HG03432 (cell line): ENCODE measurements at regions not wholly inside any gene's neighbourhood (a gene's known extent, or its start where the extent isn't known, plus 50 kb on each side); places are given as distances from the start of the nearest gene placed in this dataset.
A peak's percentile ranks its signal among the peaks of the same experiment; 100 is the strongest.

Source experiments
- ATAC-seq: cut with Tn5 transposase; IDR thresholded peaks from one replicate; pipeline ENCODE4 v1.9.1; 2021; ENCODE audit warnings: mild to moderate bottlenecking, moderate library complexity; ENCODE audit not compliant: unreplicated experiment

DNA sequence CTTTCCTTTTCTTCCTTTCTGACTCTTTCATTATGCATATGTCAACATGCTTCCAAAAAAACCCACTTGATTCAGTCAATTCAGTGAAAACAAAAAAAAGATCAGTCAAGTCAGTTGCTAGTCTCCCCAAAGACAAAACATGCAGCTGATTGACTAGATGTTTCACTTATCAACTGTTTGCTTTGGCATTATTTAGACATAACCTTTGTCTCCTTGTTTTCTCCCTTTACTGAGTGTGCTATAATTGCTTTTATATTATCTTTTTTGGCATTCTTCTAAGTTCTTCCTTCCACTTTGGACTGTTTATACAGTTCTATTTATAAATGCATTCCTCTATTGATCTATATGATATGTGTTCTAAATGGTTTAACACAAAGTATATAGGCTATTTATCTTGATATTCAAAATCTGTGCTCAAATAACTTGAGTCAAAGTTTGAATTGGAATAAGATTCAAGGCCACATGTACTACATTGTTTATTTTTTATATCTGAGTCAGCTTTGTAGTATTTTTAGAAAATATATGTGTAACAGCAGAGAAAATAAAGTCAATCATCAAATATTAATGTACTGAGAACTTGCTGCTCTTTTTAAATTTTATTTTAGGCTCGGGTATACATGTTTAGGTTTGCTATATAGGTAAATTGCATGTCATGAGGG is 260.5 kb downstream of the CENPW start:
- no peak for ATAC-seq

DNA sequence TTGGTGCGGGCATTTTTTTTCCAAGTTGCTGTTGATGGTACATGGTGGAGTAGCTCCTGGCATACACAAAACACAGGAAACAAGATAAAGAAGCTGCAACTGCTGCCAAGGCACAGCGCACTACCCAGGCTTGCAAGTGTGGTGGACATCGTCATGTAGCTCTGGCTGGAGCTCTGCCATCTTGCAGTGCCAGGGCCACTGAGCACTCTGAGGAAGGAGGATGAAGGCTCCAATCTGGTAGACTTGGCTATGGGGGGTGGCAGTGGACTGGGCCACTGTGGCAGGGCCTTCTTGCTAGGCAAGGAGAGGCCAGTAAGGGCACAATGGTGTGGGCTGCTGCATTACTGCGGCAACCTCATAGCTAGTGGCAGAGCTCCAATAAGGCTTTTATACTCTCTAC is 263.5 kb downstream of the CENPW start:
- ATAC-seq: no peak

DNA sequence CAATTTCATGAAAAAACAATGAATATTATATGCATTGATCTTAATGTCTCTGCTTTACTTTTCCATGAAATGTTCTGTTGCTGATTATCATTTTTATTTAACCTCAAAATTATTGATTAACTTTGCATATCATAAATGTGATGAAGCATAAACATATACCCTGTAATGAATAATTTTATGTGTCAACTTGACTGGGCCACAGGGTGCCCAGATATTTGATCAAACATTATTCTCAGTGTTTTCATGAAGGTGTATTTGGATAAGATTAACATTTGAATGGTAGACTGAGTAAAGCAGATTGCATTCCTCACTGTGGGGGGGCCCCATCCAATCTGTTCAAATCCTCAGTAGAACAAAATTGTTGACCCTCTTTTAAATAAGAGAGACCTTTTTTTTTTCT is 265.2 kb downstream of the CENPW start:
- no peak for ATAC-seq

DNA sequence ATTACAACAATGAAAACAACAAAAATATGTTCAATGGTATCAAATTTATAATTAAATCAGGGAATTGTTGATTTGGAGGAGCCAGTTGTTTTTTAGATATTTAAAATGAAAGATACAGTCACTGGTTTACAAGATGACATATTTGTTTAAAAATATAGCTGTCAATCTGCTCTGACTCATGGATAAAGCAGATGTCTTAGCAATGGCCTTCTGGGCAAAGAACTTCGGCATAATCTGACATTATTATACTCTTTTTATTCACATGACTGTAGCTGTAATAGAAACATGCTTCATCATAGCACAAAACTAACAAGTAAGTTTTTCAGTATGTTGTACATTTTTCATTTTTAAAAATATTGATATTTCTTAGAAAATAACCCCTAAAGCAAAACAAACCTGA is 267.4 kb downstream of the CENPW start:
- ATAC-seq: no peak

DNA sequence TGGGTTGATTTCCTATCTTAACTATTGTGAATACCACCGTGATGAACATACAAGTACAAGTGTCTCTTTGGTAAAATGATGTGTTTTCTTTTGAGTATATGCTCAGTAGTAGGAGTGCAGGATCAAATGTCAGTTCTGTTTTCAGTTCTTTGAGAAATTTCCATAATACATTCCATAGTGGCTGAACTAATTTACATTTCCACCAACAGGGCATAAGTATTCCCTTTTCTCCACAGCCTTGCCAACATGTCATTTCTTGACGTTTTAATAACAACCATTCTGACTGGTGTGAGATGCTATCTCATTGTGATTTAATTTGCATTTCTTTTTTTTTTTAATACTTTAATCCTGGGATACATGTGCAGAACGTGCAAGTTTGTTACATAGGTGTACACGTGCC is 268.8 kb downstream of the CENPW start:
- no peak for ATAC-seq

DNA sequence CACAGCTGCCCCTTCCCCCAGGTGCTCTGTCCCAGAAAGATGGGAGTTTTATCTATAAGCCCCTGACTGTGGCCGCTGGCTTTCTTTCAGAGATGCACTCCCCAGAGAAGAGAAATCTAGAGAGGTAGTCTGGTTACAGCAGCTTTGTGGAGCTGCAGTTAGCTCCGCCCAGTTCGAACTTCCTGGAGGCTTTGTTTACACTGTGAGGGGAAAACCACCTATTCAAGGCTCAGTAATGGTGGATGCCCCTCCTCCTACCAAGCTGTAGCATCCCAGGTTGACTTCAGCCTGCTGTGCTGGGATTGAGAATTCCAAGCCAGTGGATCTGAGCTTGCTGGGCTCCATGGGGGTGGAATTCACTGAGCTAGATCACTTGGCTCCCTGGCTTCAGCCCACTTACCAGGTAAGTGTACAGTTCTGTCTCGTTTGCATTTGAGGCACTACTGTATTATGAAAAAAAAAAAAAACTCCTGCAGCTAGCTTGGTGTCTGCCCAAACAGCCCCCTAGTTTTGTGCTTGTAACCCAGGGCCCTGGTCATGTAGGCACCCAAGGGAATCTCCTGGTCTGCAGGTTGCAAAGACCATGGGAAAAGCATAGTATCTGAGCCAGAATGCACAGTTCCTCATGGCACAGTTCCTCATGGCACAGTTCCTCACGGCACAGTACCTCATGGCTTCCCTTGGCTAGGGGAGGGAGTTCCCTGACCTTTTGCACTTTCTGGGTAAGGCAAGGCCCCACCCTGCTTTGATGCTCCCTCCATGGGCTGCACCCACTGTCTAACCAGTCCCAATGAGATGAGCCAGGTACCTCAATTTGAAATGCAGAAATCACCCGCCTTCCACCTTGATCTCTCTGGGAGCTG is 275.0 kb downstream of the CENPW start:
- ATAC-seq: peak; percentile 87

DNA sequence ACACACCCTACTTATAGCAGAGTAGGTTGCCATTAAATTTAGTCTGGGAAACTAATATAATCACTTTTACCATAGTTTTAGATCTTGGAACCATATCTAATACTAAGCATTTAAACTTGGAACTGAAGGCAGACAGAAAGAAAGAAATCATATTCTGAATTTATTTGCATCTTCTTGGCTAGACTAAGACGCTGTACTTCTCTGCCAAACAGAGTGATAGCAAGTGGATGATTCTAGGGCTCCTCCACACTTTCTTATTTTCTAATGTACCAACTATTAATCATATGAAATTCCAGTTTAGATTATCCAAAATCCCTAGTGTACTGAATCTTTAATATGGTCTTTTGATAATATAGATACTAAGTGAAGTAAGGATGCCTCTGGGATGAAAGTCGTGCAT is 277.0 kb downstream of the CENPW start:
- ATAC-seq: no peak

DNA sequence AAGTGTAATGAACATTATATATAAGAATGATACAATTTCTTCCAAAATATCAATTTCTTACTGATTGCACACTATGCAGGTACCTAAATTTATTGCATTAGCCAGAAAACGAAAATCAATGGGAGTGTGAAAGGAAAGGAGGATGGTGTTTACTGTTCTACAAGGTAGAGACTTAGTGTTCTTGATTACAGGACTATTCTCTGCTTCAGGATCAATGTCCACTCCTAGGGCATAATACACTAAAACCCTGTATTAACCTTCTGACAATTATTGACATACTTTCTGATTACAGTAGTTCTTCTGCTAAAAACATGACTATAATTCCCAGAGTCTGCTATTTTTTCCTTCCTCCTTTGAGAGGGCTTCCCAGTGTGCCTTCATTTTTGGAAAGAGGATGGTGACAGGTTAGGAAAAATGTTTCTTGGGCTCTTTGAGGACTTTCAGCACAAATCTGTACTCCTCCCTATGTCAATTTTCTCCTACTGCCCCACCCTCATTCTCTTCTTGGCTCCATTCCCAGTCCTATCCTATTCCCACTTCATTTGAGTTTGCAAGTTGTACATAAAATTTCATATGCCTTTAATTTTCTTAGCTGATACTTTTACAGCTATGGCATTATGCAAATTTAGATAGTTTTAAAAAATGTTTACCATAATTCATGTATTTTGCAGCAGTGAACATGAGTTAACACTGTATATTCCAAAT is 278.9 kb downstream of the CENPW start:
- no peak for ATAC-seq

DNA sequence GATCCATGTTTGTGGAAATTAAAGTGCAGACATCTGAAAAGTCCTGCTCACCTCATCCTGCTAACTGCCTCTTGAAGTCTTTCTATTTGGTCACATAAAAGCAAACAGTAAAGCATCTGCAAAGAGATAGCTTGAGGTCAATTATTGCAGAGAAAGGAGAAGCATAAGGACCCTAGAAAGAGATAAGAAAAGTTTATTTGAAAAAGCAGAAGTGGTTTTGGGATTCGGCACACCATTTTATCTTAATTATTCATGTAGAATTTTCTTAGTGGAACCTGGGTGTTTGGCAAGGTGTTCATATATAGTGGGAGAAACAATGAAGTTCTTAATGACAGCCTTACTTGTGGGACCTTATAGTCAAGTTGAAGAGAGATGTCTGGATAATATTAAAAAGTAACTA is 280.8 kb downstream of the CENPW start:
- no peak for ATAC-seq

DNA sequence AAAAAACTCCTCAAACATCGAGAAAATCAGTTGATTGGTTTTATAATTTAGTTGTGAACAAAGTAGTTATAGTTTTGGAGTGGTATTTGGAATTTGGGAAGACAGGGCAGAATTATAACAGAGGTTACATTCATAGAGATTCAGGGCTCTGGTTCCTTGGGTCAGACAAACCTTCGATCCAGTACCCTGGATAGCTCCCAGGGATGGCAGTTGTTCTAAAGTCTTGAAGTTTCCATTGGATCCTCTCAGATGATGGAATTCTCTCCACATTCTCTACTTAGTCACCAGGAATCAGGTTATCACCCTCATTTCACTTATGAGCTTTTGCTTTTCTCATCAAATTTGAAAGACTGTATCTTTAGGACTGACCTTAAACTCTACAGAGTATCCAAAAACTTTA is 285.1 kb downstream of the CENPW start:
- no peak for ATAC-seq

DNA sequence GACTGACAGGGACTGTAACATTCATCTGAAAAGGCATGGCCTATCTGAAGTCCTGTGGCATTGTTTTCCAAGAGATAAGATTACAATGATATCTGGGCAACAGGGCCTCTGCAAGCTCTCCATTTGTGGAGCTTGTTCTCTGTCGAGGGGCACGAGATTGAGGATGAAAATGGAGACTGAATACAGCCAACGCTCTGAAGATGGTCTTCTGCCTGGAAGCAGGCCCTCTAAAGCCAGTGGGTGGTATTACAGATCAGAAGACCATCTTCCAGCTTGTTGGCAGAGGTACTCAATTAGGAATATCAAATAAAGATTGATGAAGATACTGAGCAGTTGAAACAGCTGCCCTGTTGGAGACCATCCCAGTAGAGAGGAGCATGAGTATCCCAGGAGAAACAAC is 288.2 kb downstream of the CENPW start:
- ATAC-seq: peak; percentile 74

DNA sequence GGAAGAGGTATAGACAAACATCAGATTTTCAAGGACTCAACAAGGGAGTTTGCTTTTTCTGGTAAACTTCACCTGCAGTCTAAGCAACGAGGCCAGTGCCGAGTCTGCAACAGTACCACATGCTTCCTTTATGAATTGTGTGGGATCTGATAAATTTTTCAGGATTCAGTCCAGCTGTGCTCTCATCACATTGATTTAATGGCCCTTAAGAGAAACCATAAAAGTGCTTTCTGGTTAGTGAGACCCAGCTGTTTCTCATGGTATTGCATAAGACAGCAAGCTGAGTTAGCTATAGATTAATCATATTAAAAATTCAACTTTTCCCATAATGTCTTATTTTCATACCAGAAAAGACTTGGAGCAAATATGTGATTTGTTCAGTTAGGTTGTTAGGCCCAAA is 291.4 kb downstream of the CENPW start:
- ATAC-seq: no peak

DNA sequence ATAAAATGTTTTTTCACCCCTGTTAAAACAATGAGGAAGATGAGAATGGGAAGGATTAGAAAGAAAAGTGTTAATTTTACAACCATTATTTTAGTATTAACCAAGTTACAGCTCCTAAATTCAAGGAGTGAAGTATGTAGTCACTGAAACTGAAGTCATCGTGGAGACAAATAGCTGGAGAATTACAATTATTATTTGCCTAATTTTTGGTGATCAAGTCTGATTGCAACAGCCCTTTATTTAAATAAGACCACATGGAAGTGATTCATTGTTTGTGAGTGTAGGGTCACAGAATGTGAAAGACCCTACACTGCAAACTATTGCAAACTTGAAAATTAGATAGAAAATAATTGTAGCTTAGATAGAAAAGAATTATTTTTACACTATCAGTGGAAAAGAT is 292.4 kb downstream of the CENPW start:
- ATAC-seq: no peak

DNA sequence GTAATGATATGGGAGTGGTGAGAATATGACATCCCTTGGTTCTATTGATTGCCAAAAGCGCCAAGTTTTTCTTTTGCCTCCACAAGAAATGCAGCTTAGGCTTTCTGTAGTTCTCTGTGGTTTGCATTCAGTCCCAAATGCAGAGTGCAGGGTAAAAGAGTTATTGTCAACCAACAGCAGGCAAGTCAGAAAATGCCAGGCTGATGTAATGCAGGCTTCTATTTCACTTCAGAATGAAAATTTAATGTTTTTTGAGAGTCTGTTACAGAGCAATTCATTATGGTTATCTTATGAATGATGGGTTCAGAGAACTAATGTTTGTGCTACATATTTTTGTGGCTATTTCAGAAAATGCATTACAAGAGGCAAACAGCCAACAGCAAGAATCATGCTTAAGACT is 293.5 kb downstream of the CENPW start:
- ATAC-seq: no peak

DNA sequence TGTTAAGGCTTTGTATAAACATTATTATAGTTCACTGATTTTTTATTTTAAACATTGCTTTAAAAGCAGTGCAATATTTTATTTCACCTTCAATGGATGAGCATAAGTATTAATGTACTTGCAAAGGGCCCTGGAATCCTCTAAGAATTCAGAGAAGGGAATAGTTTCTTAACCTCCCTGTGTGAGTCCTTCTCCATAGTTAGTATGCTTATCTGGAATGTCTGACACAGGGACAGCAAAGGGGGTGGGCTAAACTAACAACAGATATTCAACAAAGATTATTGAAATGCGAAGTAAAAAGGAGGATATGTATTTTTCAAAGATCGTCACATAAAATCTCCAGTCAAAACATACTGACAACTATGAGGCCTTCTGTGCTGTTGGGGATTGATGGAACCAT is 300.4 kb downstream of the CENPW start:
- no peak for ATAC-seq

DNA sequence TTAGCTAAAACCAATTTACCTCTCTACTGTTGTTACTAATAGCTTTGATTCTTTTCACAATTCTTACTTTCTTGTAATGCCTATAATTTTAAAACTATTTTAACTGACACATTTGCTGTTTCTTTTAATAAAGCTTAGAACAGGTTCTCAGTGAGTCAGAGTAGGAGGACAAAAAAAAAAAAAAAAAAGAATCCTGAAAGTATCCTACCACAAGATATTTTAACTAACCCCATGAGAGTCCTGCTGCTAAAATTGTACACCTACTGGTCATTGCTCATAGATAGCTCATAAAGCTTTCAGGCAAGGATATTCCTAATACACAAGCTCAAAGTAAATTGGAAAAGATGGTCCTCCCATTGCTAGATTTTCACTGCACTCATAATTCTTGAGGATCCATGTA is 301.0 kb downstream of the CENPW start:
- no peak for ATAC-seq

DNA sequence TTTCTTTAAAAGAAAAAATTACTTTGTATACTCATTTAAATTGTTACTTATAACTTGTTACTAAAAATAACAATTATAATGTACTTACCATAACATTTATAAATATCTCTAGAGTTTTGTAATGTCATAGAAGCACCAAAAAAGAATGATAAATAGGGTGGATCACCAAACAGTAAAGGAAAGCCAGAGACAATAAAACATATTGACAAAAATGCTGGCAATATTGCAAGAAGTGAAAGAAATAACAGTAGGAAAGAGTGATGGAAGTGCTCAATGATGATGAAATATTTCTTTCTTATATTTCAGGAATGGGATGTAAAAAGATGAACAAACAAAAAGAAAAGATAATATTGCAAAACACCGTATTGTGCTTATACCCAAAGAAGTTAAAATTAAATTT is 301.7 kb downstream of the CENPW start:
- no peak for ATAC-seq

DNA sequence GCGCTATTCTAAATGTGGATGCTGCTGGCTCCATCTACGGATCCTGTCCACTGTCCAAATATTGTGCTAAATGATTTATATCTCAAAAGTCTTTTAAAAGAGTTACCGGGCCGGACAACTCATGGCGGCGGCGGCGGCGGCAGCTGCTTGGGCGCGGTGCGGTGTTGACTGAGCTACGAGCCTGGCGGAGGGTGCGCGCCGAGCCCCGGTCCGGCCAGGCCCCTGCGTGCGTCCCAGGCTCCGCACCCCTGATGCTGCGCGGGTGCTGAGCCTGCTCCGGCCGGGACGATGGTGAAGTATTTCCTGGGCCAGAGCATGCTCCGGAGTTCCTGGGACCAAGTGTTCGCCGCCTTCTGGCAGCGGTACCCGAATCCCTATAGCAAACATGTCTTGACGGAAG is 303.4 kb downstream of the CENPW start:
- ATAC-seq: no peak

DNA sequence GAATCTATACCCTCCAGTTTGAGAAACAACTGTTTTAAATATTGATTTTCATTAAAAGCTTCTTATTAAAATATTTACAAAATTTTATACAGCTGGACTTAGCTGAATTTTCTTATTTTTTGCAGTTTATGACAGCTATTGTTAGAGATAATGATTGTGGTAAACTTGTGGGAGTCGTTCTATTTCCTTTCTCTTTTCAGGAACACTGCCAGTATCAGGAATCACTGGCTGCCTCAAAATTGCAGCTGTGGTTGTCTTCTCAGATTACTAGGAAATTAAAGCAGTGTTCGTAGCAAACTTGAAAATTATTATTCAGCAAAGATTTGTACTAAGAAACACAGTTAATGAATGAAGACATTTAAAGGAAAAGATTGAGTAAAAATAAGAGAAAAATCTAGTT is 311.0 kb downstream of the CENPW start:
- ATAC-seq: no peak

DNA sequence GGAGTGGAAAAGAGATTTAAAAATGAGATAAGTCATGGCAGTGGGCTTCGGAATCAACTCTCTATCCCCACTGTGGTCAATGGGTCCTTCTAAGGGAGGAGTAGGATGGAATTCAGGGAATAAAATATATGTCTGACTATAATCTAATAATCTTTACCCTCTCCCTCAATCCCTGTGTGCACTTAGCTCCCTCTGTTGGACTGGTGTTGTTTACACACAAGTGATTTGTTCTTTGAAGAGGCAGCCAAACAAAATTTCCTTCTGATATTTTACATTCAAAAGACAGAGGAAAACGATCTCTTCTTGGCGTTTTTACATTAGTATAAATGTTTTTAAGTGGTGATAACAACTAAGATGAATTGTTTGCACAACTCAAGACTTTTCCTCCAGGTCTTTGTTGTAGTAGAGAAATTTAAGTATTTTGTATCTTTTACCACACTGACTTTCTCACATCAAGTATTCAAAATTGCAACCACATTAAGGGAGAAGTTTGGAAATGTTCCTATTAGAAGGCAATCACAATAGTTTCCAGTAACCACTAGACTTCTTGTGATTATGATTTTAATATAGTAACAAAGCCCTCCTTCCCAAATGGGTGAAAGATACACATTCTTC is 317.8 kb downstream of the CENPW start:
- no peak for ATAC-seq

DNA sequence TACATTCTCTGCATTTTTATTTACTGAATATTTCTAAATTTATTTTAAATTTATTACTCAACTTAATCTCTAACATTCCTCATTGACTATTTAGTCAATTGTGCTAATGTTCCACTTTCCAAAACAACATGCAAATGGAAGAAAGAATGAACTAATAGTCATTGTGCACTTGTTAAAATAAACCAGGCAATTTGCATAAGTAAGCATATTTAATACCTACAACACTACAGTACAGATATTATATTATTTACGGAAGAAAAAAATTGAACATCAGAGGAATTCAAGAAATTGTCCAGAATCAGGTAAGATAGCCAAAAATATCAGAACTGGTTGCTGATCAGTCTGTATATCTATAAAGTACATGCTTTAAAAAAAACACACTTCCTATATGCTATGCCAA is 320.5 kb downstream of the CENPW start:
- ATAC-seq: no peak

DNA sequence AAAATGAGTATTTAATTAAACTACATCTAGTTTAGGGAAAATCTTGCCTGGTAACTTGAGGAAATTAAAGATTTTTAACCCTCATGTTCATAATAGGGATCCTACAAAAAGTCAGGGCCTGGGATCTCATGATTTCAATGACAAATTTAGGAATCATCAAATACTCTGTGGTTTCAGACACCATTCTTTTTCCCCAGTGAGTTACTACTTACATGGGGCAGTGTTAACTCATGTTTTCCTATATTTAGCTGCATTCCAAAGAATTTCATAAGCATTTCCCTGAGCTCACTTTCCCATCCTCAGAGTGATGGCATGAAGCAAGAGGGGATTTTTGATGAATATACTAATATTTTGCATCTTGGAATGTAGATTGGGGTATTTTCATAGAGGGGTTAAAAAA is 321.7 kb downstream of the CENPW start:
- no peak for ATAC-seq
